ENCODE measurements at regions not wholly inside any gene's neighbourhood (a gene's known extent, or its start where the extent isn't known, plus 50 kb on each side); places are given as distances from the start of the nearest gene placed in this dataset.

- CTCF ChIA-PET = no interaction called here
- WGBS (ENCODE audit: low lambda C conversion rate) = 95% methylated on average over 1 of the region's 1 CpG
Measured at GRCh38 chr12:46454981-46455380, 82.4 kb upstream of the SLC38A2 start.

More at GRCh38 chr12:46454981-46455380, 82.4 kb upstream of the SLC38A2 start:
- no peak overlapping the region for H3K4me3 ChIP-seq (ENCODE audit: low read depth in 2 of 2, low read length in 1 of 2)
- no peaks in the 10 kb centered on the region for H4K20me1 ChIP-seq (ENCODE audit: insufficient read depth)
- POLR2A ChIA-PET = no interaction called here
- no peak overlapping the region for H3K9ac ChIP-seq
- no peak for DNase-seq
- no peak overlapping the region for H3K4me2 ChIP-seq
- no peak overlapping the region for H2AFZ ChIP-seq (ENCODE audit: low read depth)
- no peaks in the 10 kb centered on the region for H3K27me3 ChIP-seq (ENCODE audit: insufficient read depth)
- H3K36me3 ChIP-seq (replicated peaks in 1 of 2; ENCODE audit: control insufficient read depth in 1 of 2, insufficient read depth in 2 of 2, low read length in 1 of 2) = no peaks in the 10 kb centered on the region
- no peaks in the 10 kb centered on the region for H3K9me3 ChIP-seq
- H3K79me2 ChIP-seq (ENCODE audit: insufficient read depth) = no peaks in the 10 kb centered on the region
- H3F3A ChIP-seq (replicated peaks; ENCODE audit: insufficient read depth) = peaks cover 26% of the 10 kb centered on the region
- no peak overlapping the region for H3K27ac ChIP-seq (ENCODE audit: low read depth in 2 of 2, low read length in 1 of 2)
- H3K9me2 ChIP-seq = no peaks in the 10 kb centered on the region
- H3K4me1 ChIP-seq (ENCODE audit: control insufficient read depth in 1 of 2, insufficient read depth in 2 of 2, low read depth in 1 of 2, low read length in 1 of 2) = peaks cover 8 to 29% of the 10 kb centered on the region in 2 experiments
- TF ChIP-seq SIN3A (IDR thresholded peaks at IDR 0.05; ENCODE audit: borderline replicate concordance, low read depth, low read length) = no peak
- TF ChIP-seq, protein P1, sequence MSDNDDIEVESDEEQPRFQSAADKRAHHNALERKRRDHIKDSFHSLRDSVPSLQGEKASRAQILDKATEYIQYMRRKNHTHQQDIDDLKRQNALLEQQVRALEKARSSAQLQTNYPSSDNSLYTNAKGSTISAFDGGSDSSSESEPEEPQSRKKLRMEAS (IDR thresholded peaks at IDR 0.05; ENCODE audit: low read depth) = no peak
- no peak for TF ChIP-seq GABPA (IDR thresholded peaks at IDR 0.05; ENCODE audit: low read depth)
- no peak for TF ChIP-seq SMC3 (IDR thresholded peaks at IDR 0.05; ENCODE audit: low read depth, low read length)
- no peak for TF ChIP-seq ELF1 (IDR thresholded peaks at IDR 0.05)
- no peak for TF ChIP-seq JUND (IDR thresholded peaks at IDR 0.05)
- no peak for TF ChIP-seq TEAD4 (IDR thresholded peaks at IDR 0.05; ENCODE audit: borderline replicate concordance, insufficient read depth)
- TF ChIP-seq, protein P2, sequence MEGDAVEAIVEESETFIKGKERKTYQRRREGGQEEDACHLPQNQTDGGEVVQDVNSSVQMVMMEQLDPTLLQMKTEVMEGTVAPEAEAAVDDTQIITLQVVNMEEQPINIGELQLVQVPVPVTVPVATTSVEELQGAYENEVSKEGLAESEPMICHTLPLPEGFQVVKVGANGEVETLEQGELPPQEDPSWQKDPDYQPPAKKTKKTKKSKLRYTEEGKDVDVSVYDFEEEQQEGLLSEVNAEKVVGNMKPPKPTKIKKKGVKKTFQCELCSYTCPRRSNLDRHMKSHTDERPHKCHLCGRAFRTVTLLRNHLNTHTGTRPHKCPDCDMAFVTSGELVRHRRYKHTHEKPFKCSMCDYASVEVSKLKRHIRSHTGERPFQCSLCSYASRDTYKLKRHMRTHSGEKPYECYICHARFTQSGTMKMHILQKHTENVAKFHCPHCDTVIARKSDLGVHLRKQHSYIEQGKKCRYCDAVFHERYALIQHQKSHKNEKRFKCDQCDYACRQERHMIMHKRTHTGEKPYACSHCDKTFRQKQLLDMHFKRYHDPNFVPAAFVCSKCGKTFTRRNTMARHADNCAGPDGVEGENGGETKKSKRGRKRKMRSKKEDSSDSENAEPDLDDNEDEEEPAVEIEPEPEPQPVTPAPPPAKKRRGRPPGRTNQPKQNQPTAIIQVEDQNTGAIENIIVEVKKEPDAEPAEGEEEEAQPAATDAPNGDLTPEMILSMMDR (IDR thresholded peaks at IDR 0.05) = no peak
- no peak for TF ChIP-seq CHD2 (IDR thresholded peaks at IDR 0.05; ENCODE audit: low read length, partially characterized antibody)
- no peak for TF ChIP-seq NFIC (IDR thresholded peaks at IDR 0.05; ENCODE audit: borderline replicate concordance)
- TF ChIP-seq RXRA (IDR thresholded peaks at IDR 0.05; ENCODE audit: borderline replicate concordance, low read depth) = no peak
- TF ChIP-seq, protein P3, sequence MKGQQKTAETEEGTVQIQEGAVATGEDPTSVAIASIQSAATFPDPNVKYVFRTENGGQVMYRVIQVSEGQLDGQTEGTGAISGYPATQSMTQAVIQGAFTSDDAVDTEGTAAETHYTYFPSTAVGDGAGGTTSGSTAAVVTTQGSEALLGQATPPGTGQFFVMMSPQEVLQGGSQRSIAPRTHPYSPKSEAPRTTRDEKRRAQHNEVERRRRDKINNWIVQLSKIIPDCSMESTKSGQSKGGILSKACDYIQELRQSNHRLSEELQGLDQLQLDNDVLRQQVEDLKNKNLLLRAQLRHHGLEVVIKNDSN (IDR thresholded peaks at IDR 0.05; ENCODE audit: borderline replicate concordance, low read depth) = no peak
- TF ChIP-seq NRF1 (IDR thresholded peaks at IDR 0.05; ENCODE audit: low read depth, low read length) = no peak
- TF ChIP-seq FOXM1 (IDR thresholded peaks at IDR 0.05; ENCODE audit: low read depth) = no peak
- no peak for TF ChIP-seq MEF2A (IDR thresholded peaks at IDR 0.05; ENCODE audit: borderline replicate concordance, low read depth)
- TF ChIP-seq EP300 (IDR thresholded peaks at IDR 0.05; ENCODE audit: borderline replicate concordance in 1 of 2, low read depth in 1 of 2, low read length in 1 of 2) = no peak
- TF ChIP-seq RFX5 (IDR thresholded peaks at IDR 0.05; ENCODE audit: low read length) = no peak
- TF ChIP-seq ZBTB33 (IDR thresholded peaks at IDR 0.05; ENCODE audit: borderline replicate concordance, low read depth) = no peak
- TF ChIP-seq IRF3 (IDR thresholded peaks at IDR 0.05; ENCODE audit: low read depth, low read length) = no peak
- TF ChIP-seq, protein P4, sequence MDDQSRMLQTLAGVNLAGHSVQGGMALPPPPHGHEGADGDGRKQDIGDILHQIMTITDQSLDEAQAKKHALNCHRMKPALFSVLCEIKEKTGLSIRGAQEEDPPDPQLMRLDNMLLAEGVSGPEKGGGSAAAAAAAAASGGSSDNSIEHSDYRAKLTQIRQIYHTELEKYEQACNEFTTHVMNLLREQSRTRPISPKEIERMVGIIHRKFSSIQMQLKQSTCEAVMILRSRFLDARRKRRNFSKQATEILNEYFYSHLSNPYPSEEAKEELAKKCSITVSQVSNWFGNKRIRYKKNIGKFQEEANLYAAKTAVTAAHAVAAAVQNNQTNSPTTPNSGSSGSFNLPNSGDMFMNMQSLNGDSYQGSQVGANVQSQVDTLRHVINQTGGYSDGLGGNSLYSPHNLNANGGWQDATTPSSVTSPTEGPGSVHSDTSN (IDR thresholded peaks at IDR 0.05) = no peak
